SK-N-SH treated with all-trans-retinoic acid at 6 μM for 48 hours (cell line): ENCODE measurements at regions not wholly inside any gene's neighbourhood (a gene's known extent, or its start where the extent isn't known, plus 50 kb on each side); places are given as distances from the start of the nearest gene placed in this dataset.

Experiments
- ARNTL ChIP-seq: fragments of 450-650 bp; formaldehyde crosslinking; IDR thresholded peaks from 2 replicates; pipeline ENCODE4 v1.5.0; 2020; ENCODE audit warnings: low read depth, mild to moderate bottlenecking, moderate library complexity, borderline replicate concordance
- BACH2 ChIP-seq: fragments of 250-450 bp; sonication (Bioruptor Pico); IDR thresholded peaks from 2 replicates; pipeline ENCODE4 v1.9.0; 2021; ENCODE audit warnings: mild to moderate bottlenecking, borderline replicate concordance
- PATZ1 ChIP-seq: fragments of 250-450 bp; sonication (Bioruptor Pico); IDR thresholded peaks from 2 replicates; pipeline ENCODE4 v1.8.0; 2020; ENCODE audit warnings: mild to moderate bottlenecking, moderate library complexity, borderline replicate concordance
- ZFP3 ChIP-seq: fragments of 250-450 bp; sonication (Bioruptor Pico); IDR thresholded peaks from 2 replicates; pipeline ENCODE4 v1.5.0; 2020; ENCODE audit warnings: mild to moderate bottlenecking, moderate library complexity
- TF ChIP-seq, protein P1 (sequence below): fragments of 250-450 bp; sonication (Bioruptor Pico); IDR thresholded peaks from 2 replicates; pipeline ENCODE4 v1.5.1; 2020; ENCODE audit warnings: low read depth, mild to moderate bottlenecking, moderate library complexity

- TF ChIP-seq ZFP3, result no peak
- TF ChIP-seq, protein P1, sequence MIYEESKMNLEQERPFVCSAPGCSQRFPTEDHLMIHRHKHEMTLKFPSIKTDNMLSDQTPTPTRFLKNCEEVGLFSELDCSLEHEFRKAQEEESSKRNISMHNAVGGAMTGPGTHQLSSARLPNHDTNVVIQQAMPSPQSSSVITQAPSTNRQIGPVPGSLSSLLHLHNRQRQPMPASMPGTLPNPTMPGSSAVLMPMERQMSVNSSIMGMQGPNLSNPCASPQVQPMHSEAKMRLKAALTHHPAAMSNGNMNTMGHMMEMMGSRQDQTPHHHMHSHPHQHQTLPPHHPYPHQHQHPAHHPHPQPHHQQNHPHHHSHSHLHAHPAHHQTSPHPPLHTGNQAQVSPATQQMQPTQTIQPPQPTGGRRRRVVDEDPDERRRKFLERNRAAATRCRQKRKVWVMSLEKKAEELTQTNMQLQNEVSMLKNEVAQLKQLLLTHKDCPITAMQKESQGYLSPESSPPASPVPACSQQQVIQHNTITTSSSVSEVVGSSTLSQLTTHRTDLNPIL (CRISPR knock-in tag), result no peak
- TF ChIP-seq ARNTL, result no peak
- no peak for TF ChIP-seq BACH2 (CRISPR knock-in tag)
- TF ChIP-seq PATZ1 (CRISPR knock-in tag), result no peak
These were observed 103.4 kb upstream of the SELENOK start for GRCh38 chr3:53994986-53995603.
